ENCODE measurements at regions not wholly inside any gene's neighbourhood (a gene's known extent, or its start where the extent isn't known, plus 50 kb on each side); places are given as distances from the start of the nearest gene placed in this dataset.

GRCh38 chr12:22935501-22935900 is 310.5 kb downstream of the ETNK1 start:
- no peak for TF ChIP-seq CTCF (IDR thresholded peaks at IDR 0.05; ENCODE audit: low read depth, low read length, poor library complexity, severe bottlenecking)
- TF ChIP-seq EZH2phosphoT487 (IDR thresholded peaks at IDR 0.05; ENCODE audit: borderline replicate concordance, low read length): no peak
